HG03558 (cell line): ENCODE measurements at regions not wholly inside any gene's neighbourhood (a gene's known extent, or its start where the extent isn't known, plus 50 kb on each side); places are given as distances from the start of the nearest gene placed in this dataset.

Source experiments
- ATAC-seq: cut with Tn5 transposase; IDR thresholded peaks from one replicate; pipeline ENCODE4 v1.9.1; 2021; ENCODE audit warnings: moderate number of reproducible peaks; ENCODE audit not compliant: unreplicated experiment; ENCODE audit errors: extremely low read depth

GRCh38 chr18:41569867-41570266 lies 385.2 kb upstream of the PIK3C3 start:
- ATAC-seq: no peak

- no peak for ATAC-seq
Measured at GRCh38 chr18:41561961-41562360, 393.1 kb upstream of the PIK3C3 start.

GRCh38 chr18:41558715-41559114 lies 396.3 kb upstream of the PIK3C3 start:
- no peak for ATAC-seq

GRCh38 chr18:41553716-41554115 lies 401.3 kb upstream of the PIK3C3 start:
- ATAC-seq: no peak

- no peak for ATAC-seq
Measured at GRCh38 chr18:41548521-41549260, 406.3 kb upstream of the PIK3C3 start.

GRCh38 chr18:41545091-41545888 lies 409.7 kb upstream of the PIK3C3 start:
- no peak for ATAC-seq

GRCh38 chr18:41543815-41544214 lies 411.2 kb upstream of the PIK3C3 start:
- ATAC-seq: no peak

GRCh38 chr18:41540237-41540871 lies 414.7 kb upstream of the PIK3C3 start:
- no peak for ATAC-seq

- no peak for ATAC-seq
Measured at GRCh38 chr18:41538751-41539150, 416.3 kb upstream of the PIK3C3 start.

- no peak for ATAC-seq
Measured at GRCh38 chr18:41537666-41538065, 417.4 kb upstream of the PIK3C3 start.

- ATAC-seq: no peak
Measured at GRCh38 chr18:41532344-41533086, 422.5 kb upstream of the PIK3C3 start.

GRCh38 chr18:41530970-41531369 lies 424.1 kb upstream of the PIK3C3 start:
- ATAC-seq: no peak

- no peak for ATAC-seq
Measured at GRCh38 chr18:41529093-41529492, 425.9 kb upstream of the PIK3C3 start.

- no peak for ATAC-seq
Measured at GRCh38 chr18:41526054-41526453, 429.0 kb upstream of the PIK3C3 start.

GRCh38 chr18:41524674-41525470 lies 430.2 kb upstream of the PIK3C3 start:
- ATAC-seq: no peak

- no peak for ATAC-seq
Measured at GRCh38 chr18:41517142-41517541, 437.9 kb upstream of the PIK3C3 start.

GRCh38 chr18:41513438-41513837 lies 441.6 kb upstream of the PIK3C3 start:
- ATAC-seq: no peak

GRCh38 chr18:41504316-41504715 lies 450.7 kb upstream of the PIK3C3 start:
- ATAC-seq: no peak

- ATAC-seq: no peak
Measured at GRCh38 chr18:41501848-41502247, 453.2 kb upstream of the PIK3C3 start.

GRCh38 chr18:41499345-41499744 lies 455.7 kb upstream of the PIK3C3 start:
- ATAC-seq: no peak
